ENCODE measurements at regions not wholly inside any gene's neighbourhood (a gene's known extent, or its start where the extent isn't known, plus 50 kb on each side); places are given as distances from the start of the nearest gene placed in this dataset.

DNA sequence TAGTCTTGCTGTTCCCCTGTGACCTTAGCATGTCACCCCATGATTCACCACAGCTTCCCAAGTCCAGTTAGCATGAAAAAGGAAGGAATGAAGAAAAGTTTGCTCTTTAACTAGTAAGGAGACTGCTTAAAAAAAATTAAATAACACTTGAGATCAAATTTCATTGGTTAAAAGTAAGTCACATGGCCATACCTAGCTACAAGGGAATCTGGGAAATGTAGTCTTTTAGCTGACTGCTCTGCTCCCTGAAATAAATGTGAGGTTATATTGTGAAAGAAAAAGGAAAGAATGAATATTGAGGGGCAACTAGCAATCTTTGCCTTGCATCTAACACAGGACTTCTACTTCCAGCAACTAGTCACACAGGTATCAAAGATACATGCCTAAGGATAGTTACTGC lies 84.7 kb upstream of the LRRN1 start:
- no peak overlapping the region for H3K4me3 Mint-ChIP-seq (ENCODE audit: unreplicated experiment)
- no peak overlapping the region for H3K27ac Mint-ChIP-seq (ENCODE audit: unreplicated experiment)
- DNase-seq (ENCODE audit: extremely low spot score, unreplicated experiment), result no peak
- H3K27me3 Mint-ChIP-seq (ENCODE audit: unreplicated experiment), result no peaks in the 10 kb centered on the region
- TF ChIP-seq, protein P1, sequence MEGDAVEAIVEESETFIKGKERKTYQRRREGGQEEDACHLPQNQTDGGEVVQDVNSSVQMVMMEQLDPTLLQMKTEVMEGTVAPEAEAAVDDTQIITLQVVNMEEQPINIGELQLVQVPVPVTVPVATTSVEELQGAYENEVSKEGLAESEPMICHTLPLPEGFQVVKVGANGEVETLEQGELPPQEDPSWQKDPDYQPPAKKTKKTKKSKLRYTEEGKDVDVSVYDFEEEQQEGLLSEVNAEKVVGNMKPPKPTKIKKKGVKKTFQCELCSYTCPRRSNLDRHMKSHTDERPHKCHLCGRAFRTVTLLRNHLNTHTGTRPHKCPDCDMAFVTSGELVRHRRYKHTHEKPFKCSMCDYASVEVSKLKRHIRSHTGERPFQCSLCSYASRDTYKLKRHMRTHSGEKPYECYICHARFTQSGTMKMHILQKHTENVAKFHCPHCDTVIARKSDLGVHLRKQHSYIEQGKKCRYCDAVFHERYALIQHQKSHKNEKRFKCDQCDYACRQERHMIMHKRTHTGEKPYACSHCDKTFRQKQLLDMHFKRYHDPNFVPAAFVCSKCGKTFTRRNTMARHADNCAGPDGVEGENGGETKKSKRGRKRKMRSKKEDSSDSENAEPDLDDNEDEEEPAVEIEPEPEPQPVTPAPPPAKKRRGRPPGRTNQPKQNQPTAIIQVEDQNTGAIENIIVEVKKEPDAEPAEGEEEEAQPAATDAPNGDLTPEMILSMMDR (IDR thresholded peaks at IDR 0.05), result no peak
- peaks cover 9% of the 10 kb centered on the region for H3K9me3 Mint-ChIP-seq (ENCODE audit: unreplicated experiment)
- no peaks in the 10 kb centered on the region for H3K4me1 Mint-ChIP-seq (ENCODE audit: unreplicated experiment)
- H3K36me3 Mint-ChIP-seq (ENCODE audit: unreplicated experiment), result no peaks in the 10 kb centered on the region

- H3K4me1 Mint-ChIP-seq (ENCODE audit: unreplicated experiment), result no peaks in the 10 kb centered on the region
- TF ChIP-seq, protein P1 (IDR thresholded peaks at IDR 0.05), result no peak
- H3K36me3 Mint-ChIP-seq (ENCODE audit: unreplicated experiment), result no peaks in the 10 kb centered on the region
- H3K9me3 Mint-ChIP-seq (ENCODE audit: unreplicated experiment), result peaks cover 9% of the 10 kb centered on the region
- no peak overlapping the region for H3K27ac Mint-ChIP-seq (ENCODE audit: unreplicated experiment)
- no peak for DNase-seq (ENCODE audit: extremely low spot score, unreplicated experiment)
- no peak overlapping the region for H3K4me3 Mint-ChIP-seq (ENCODE audit: unreplicated experiment)
- no peaks in the 10 kb centered on the region for H3K27me3 Mint-ChIP-seq (ENCODE audit: unreplicated experiment)
Measured at GRCh38 chr3:3712971-3713370, 86.3 kb upstream of the LRRN1 start.

DNA sequence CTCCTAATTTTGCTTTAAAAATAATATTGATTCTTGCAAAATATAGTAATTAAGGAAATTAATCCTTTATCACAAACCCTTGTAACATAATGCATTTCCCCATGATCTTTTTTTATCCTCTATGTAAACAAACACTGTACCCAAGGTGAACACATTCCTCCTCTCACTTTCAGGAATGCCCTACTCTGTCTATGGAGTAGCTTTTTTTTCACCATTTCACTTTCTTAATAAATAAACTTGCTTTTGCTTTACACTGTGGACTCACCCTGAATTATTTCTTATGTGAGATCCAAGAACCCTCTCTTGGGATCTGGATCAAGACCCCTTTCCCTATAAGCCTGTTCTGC lies 90.5 kb upstream of the LRRN1 start:
- no peak overlapping the region for H3K27ac Mint-ChIP-seq (ENCODE audit: unreplicated experiment)

GRCh38 chr3:3707858-3708768 lies 91.1 kb upstream of the LRRN1 start:
- TF ChIP-seq, protein P1 (IDR thresholded peaks at IDR 0.05), result no peak
- H3K27me3 Mint-ChIP-seq (ENCODE audit: unreplicated experiment), result no peaks in the 10 kb centered on the region
- H3K9me3 Mint-ChIP-seq (ENCODE audit: unreplicated experiment), result peaks cover 5% of the 10 kb centered on the region
- H3K36me3 Mint-ChIP-seq (ENCODE audit: unreplicated experiment), result no peaks in the 10 kb centered on the region
- no peak overlapping the region for H3K27ac Mint-ChIP-seq (ENCODE audit: unreplicated experiment)
- H3K4me1 Mint-ChIP-seq (ENCODE audit: unreplicated experiment), result no peaks in the 10 kb centered on the region
- DNase-seq (ENCODE audit: extremely low spot score, unreplicated experiment), result no peak
- H3K4me3 Mint-ChIP-seq (ENCODE audit: unreplicated experiment), result no peak overlapping the region

More for the DNA sequence above, 90.5 kb upstream of the LRRN1 start:
- no peaks in the 10 kb centered on the region for H3K36me3 Mint-ChIP-seq (ENCODE audit: unreplicated experiment)
- H3K9me3 Mint-ChIP-seq (ENCODE audit: unreplicated experiment), result peaks cover 5% of the 10 kb centered on the region
- H3K4me1 Mint-ChIP-seq (ENCODE audit: unreplicated experiment), result no peaks in the 10 kb centered on the region
- no peak for DNase-seq (ENCODE audit: extremely low spot score, unreplicated experiment)
- H3K4me3 Mint-ChIP-seq (ENCODE audit: unreplicated experiment), result no peak overlapping the region
- TF ChIP-seq, protein P1 (IDR thresholded peaks at IDR 0.05), result no peak
- H3K27me3 Mint-ChIP-seq (ENCODE audit: unreplicated experiment), result no peaks in the 10 kb centered on the region

GRCh38 chr3:3705090-3705775 lies 94.0 kb upstream of the LRRN1 start:
- H3K9me3 Mint-ChIP-seq (ENCODE audit: unreplicated experiment), result peaks cover 5% of the 10 kb centered on the region
- no peak overlapping the region for H3K4me3 Mint-ChIP-seq (ENCODE audit: unreplicated experiment)
- DNase-seq (ENCODE audit: extremely low spot score, unreplicated experiment), result no peak
- no peak overlapping the region for H3K27ac Mint-ChIP-seq (ENCODE audit: unreplicated experiment)
- H3K36me3 Mint-ChIP-seq (ENCODE audit: unreplicated experiment), result no peaks in the 10 kb centered on the region
- no peaks in the 10 kb centered on the region for H3K4me1 Mint-ChIP-seq (ENCODE audit: unreplicated experiment)
- TF ChIP-seq, protein P1 (IDR thresholded peaks at IDR 0.05), result no peak
- H3K27me3 Mint-ChIP-seq (ENCODE audit: unreplicated experiment), result no peaks in the 10 kb centered on the region
